ENCODE measurements at regions not wholly inside any gene's neighbourhood (a gene's known extent, or its start where the extent isn't known, plus 50 kb on each side); places are given as distances from the start of the nearest gene placed in this dataset.

GRCh38 chr4:181477591-181477990, 765.6 kb upstream of the TENM3 start:
- Mint-ChIP-seq H3K27me3 (ENCODE audit: low read depth in 3 of 3) (peaks cover 0 to 2% (median 0%) of the 10 kb centered on the region in 3 donors), H3K27ac (no peak overlapping the region), H3K4me1 (no peaks in the 10 kb centered on the region), H3K36me3 (no peaks in the 10 kb centered on the region), H3K9me3 (peaks cover 0 to 3% (median 0%) of the 10 kb centered on the region in 7 donors), H3K4me3 (no peak overlapping the region)
- Histone ChIP-seq H3K36me3 (replicated peaks in 1 of 2; ENCODE audit: control insufficient read depth in 1 of 2, insufficient read depth in 2 of 2, low read length in 2 of 2) (no peaks in the 10 kb centered on the region), H3K4me2 (replicated peaks; ENCODE audit: extremely low read depth, low read length, poor library complexity, severe bottlenecking) (no peak overlapping the region), H3K79me2 (ENCODE audit: insufficient read depth, low read length) (no peaks in the 10 kb centered on the region), H3K4me3 (replicated peaks in 1 of 3; ENCODE audit: low read depth in 2 of 3, low read length in 3 of 3) (no peak overlapping the region), H3K27me3 (ENCODE audit: control insufficient read depth in 2 of 2, insufficient read depth in 2 of 2, low read length in 2 of 2) (no peaks in the 10 kb centered on the region), H3K27ac (ENCODE audit: low read depth in 1 of 2, low read length in 2 of 2) (no peak overlapping the region), H3K4me1 (ENCODE audit: control insufficient read depth in 1 of 2, insufficient read depth in 2 of 2, low read length in 2 of 2) (no peaks in the 10 kb centered on the region), H4K20me1 (ENCODE audit: insufficient read depth, low read length) (no peaks in the 10 kb centered on the region), H3K9ac (ENCODE audit: insufficient read depth, low read length, poor library complexity, severe bottlenecking) (no peak overlapping the region), H2AFZ (ENCODE audit: insufficient read depth, low read depth, low read length, poor library complexity, severe bottlenecking) (no peak overlapping the region), H3K9me3 (replicated peaks in 1 of 2; ENCODE audit: control insufficient read depth in 1 of 2, insufficient read depth in 1 of 2, low read length in 2 of 2) (no peaks in the 10 kb centered on the region)
- intact Hi-C loops (cut with micrococcal nuclease) = no loop called here
- TF ChIP-seq, protein P1, sequence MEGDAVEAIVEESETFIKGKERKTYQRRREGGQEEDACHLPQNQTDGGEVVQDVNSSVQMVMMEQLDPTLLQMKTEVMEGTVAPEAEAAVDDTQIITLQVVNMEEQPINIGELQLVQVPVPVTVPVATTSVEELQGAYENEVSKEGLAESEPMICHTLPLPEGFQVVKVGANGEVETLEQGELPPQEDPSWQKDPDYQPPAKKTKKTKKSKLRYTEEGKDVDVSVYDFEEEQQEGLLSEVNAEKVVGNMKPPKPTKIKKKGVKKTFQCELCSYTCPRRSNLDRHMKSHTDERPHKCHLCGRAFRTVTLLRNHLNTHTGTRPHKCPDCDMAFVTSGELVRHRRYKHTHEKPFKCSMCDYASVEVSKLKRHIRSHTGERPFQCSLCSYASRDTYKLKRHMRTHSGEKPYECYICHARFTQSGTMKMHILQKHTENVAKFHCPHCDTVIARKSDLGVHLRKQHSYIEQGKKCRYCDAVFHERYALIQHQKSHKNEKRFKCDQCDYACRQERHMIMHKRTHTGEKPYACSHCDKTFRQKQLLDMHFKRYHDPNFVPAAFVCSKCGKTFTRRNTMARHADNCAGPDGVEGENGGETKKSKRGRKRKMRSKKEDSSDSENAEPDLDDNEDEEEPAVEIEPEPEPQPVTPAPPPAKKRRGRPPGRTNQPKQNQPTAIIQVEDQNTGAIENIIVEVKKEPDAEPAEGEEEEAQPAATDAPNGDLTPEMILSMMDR (IDR thresholded peaks at IDR 0.05) = no peak
- WGBS (ENCODE audit: insufficient coverage) = no CpG with 5 or more reads among the region's 4 CpGs
- DNase-seq = no peak

DNA sequence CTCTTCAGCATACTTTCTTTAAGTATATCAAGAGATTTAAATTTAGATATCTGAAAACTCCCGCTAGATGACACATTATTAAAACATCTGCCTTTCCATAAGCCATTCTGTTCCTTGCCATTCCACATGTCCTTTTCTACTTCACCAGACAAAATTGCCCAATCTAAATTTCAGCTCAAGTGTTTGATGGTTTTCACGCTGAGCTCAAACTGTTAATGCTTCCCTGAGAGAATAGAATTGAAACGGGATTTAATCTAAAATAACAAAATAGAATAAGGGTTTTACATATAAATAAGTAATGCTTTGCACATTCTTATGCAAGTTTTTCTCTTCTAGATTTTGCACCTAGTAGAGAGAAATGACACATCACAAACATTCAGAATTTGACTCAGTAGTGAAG, 764.5 kb upstream of the TENM3 start:
- intact Hi-C loops (cut with micrococcal nuclease) = no loop called here
- Mint-ChIP-seq H3K4me1 (no peaks in the 10 kb centered on the region), H3K9me3 (peaks cover 0 to 3% (median 0%) of the 10 kb centered on the region in 7 donors), H3K36me3 (no peaks in the 10 kb centered on the region), H3K27me3 (ENCODE audit: low read depth in 3 of 3) (peaks cover 0 to 2% (median 0%) of the 10 kb centered on the region in 3 donors), H3K4me3 (no peak overlapping the region), H3K27ac (no peak overlapping the region)
- Histone ChIP-seq H4K20me1 (ENCODE audit: insufficient read depth, low read length) (no peaks in the 10 kb centered on the region), H3K4me1 (ENCODE audit: control insufficient read depth in 1 of 2, insufficient read depth in 2 of 2, low read length in 2 of 2) (no peaks in the 10 kb centered on the region), H3K9me3 (replicated peaks in 1 of 2; ENCODE audit: control insufficient read depth in 1 of 2, insufficient read depth in 1 of 2, low read length in 2 of 2) (no peaks in the 10 kb centered on the region), H3K36me3 (replicated peaks in 1 of 2; ENCODE audit: control insufficient read depth in 1 of 2, insufficient read depth in 2 of 2, low read length in 2 of 2) (no peaks in the 10 kb centered on the region), H2AFZ (ENCODE audit: insufficient read depth, low read depth, low read length, poor library complexity, severe bottlenecking) (no peak overlapping the region), H3K4me2 (replicated peaks; ENCODE audit: extremely low read depth, low read length, poor library complexity, severe bottlenecking) (no peak overlapping the region), H3K79me2 (ENCODE audit: insufficient read depth, low read length) (no peaks in the 10 kb centered on the region), H3K4me3 (replicated peaks in 1 of 3; ENCODE audit: low read depth in 2 of 3, low read length in 3 of 3) (no peak overlapping the region), H3K9ac (ENCODE audit: insufficient read depth, low read length, poor library complexity, severe bottlenecking) (no peak overlapping the region), H3K27me3 (ENCODE audit: control insufficient read depth in 2 of 2, insufficient read depth in 2 of 2, low read length in 2 of 2) (no peaks in the 10 kb centered on the region), H3K27ac (ENCODE audit: low read depth in 1 of 2, low read length in 2 of 2) (no peak overlapping the region)
- TF ChIP-seq, protein P1 (IDR thresholded peaks at IDR 0.05) = no peak
- no peak for DNase-seq
- 100% methylated on average over 1 of the region's 3 CpGs for WGBS (ENCODE audit: insufficient coverage)

Data from CD14-positive monocyte (primary cell).